ENCODE measurements at regions not wholly inside any gene's neighbourhood (a gene's known extent, or its start where the extent isn't known, plus 50 kb on each side); places are given as distances from the start of the nearest gene placed in this dataset.

DNA sequence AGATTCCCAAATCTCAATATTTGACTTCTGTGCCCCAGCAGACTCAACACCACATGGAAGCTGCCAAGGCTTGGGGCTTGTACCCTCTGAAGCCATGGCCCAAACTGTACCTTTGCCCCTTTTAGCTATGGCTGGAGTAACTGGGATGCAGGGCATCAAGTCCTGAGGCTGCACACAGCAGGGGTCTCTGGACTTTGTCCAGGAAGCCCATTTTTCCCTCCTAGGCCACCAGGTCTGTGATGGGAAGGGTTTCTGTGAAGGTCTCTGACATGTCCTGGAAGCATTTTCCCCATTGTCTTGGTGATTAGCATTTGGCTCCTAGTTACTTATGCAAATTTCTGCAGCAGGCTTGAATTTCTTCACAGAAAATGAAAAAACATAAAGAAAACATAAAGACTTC, 762.3 kb downstream of the GALC start:
- TF ChIP-seq CTCF (IDR thresholded peaks at IDR 0.05; ENCODE audit: extremely low read depth in 1 of 2, insufficient read depth in 1 of 2, low read depth in 1 of 2, low read length in 2 of 2) (no peak), EZH2 (IDR thresholded peaks at IDR 0.05; ENCODE audit: borderline replicate concordance, low read depth, low read length, severe bottlenecking) (no peak), GATA2 (IDR thresholded peaks at IDR 0.05; ENCODE audit: insufficient read depth, insufficient read length, low read depth, low read length) (no peak), FOS (IDR thresholded peaks at IDR 0.05; ENCODE audit: borderline replicate concordance, insufficient read depth, low read length) (no peak)
